AG09309 (cell line): ENCODE measurements at regions not wholly inside any gene's neighbourhood (a gene's known extent, or its start where the extent isn't known, plus 50 kb on each side); places are given as distances from the start of the nearest gene placed in this dataset.

Source experiments
- DNase-seq: peaks from one replicate; pipeline ENCODE4 v3.0.0-alpha.2; 2010; ENCODE audit warnings: low read depth
- H3K4me3 ChIP-seq: 2 replicates; pipeline ENCODE4 v1.5.1; 2011; ENCODE audit warnings: mild to moderate bottlenecking, low read depth, low read length, moderate library complexity; ENCODE audit not compliant: control insufficient read depth
- CTCF ChIP-seq: IDR thresholded peaks from 2 replicates; pipeline ENCODE4 v1.5.1; 2011; ENCODE audit warnings: mild to moderate bottlenecking, low read depth, low read length, inconsistent platforms; ENCODE audit not compliant: insufficient read depth, control insufficient read depth; ENCODE audit errors: missing control alignments

GRCh38 chr6:102387326-102388033 is 994.0 kb downstream of the GRIK2 start:
- no peak for DNase-seq
- H3K4me3 ChIP-seq: no peak overlapping the region
- TF ChIP-seq CTCF: no peak

GRCh38 chr6:102381203-102381602 is 987.7 kb downstream of the GRIK2 start:
- TF ChIP-seq CTCF: no peak
- H3K4me3 ChIP-seq: no peak overlapping the region
- DNase-seq: no peak

GRCh38 chr6:102356170-102356569 is 962.7 kb downstream of the GRIK2 start:
- TF ChIP-seq CTCF: no peak
- H3K4me3 ChIP-seq: no peak overlapping the region
- no peak for DNase-seq

- no peak overlapping the region for H3K4me3 ChIP-seq
- TF ChIP-seq CTCF: no peak
- DNase-seq: no peak
Observed at GRCh38 chr6:102355578-102355977, 962.1 kb downstream of the GRIK2 start.

GRCh38 chr6:102352552-102352951 is 959.0 kb downstream of the GRIK2 start:
- H3K4me3 ChIP-seq: no peak overlapping the region
- DNase-seq: no peak
- TF ChIP-seq CTCF: no peak

GRCh38 chr6:102344769-102345168 is 951.3 kb downstream of the GRIK2 start:
- no peak for TF ChIP-seq CTCF
- H3K4me3 ChIP-seq: no peak overlapping the region
- no peak for DNase-seq

- no peak for DNase-seq
- H3K4me3 ChIP-seq: no peak overlapping the region
- no peak for TF ChIP-seq CTCF
Observed at GRCh38 chr6:102340311-102340710, 946.8 kb downstream of the GRIK2 start.
